Gastroesophageal sphincter (tissue), 2 donors: ENCODE measurements at regions not wholly inside any gene's neighbourhood (a gene's known extent, or its start where the extent isn't known, plus 50 kb on each side); places are given as distances from the start of the nearest gene placed in this dataset.

Experiments
- EP300 ChIP-seq: sonication (generic); formaldehyde crosslinking; IDR thresholded peaks from one replicate; pipeline ENCODE4 v1.6.1; 2017; ENCODE audit warnings: antibody characterized with exemption, mild to moderate bottlenecking
- POLR2AphosphoS5 ChIP-seq: sonication (generic); formaldehyde crosslinking; IDR thresholded peaks from one replicate; pipeline ENCODE4 v1.6.1; 2017; ENCODE audit warnings: antibody characterized with exemption

- TF ChIP-seq EP300 (no peak), POLR2AphosphoS5 (no peak)
Observed at GRCh38 chr5:106730506-106730905, 940.2 kb downstream of the EFNA5 start.
